Psoas muscle (tissue), 7 donors: ENCODE measurements at regions not wholly inside any gene's neighbourhood (a gene's known extent, or its start where the extent isn't known, plus 50 kb on each side); places are given as distances from the start of the nearest gene placed in this dataset.

ENCODE experiments used
- ATAC-seq, 4 donors: fragments of 200-7000 bp; cut with Tn5 transposase; one replicate each; pipeline ENCODE4 v1.9.1; 2020; ENCODE audit warnings: moderate library complexity in 3 of 4, mild to moderate bottlenecking in 2 of 4
- DNase-seq, 2 donors: peaks; one replicate each; pipeline ENCODE4 v3.0.0-alpha.2; 2020
- H3K27ac ChIP-seq: fragments of 200-600 bp; one replicate; pipeline ENCODE4 v1.8.0; 2022
- H3K27me3 ChIP-seq, 3 donors: fragments of 200-600 bp in 1 of 3; one replicate each; pipeline versions ENCODE4 v1.6.1 to v1.8.0; 2013 to 2022; ENCODE audit warnings: low read length in 2 of 3, mild to moderate bottlenecking in 2 of 3, moderate library complexity in 1 of 3; ENCODE audit not compliant: insufficient read depth in 3 of 3
- H3K36me3 ChIP-seq, 2 donors: fragments of 200-600 bp in 1 of 2; one replicate each; pipeline versions ENCODE4 v1.6.1 to v1.8.0; 2013 to 2022; ENCODE audit warnings: low read depth in 1 of 2, mild to moderate bottlenecking in 1 of 2, moderate library complexity in 1 of 2; ENCODE audit not compliant: insufficient read depth in 1 of 2
- H3K4me1 ChIP-seq: fragments of 200-600 bp; one replicate; pipeline ENCODE4 v1.8.0; 2022
- H3K4me3 ChIP-seq: fragments of 200-600 bp; one replicate; pipeline ENCODE4 v1.8.0; 2022; ENCODE audit warnings: mild to moderate bottlenecking
- H3K9me3 ChIP-seq: fragments of 200-600 bp; one replicate; pipeline ENCODE4 v1.8.0; 2022
- CTCF ChIP-seq: fragments of 200-600 bp; IDR thresholded peaks from one replicate; pipeline ENCODE4 v1.8.0; 2022; ENCODE audit warnings: antibody characterized with exemption
- WGBS, 3 donors: extraction: QIAGEN DNeasy Blood & Tissue Kit; methylation state at CpG; one replicate each; pipeline versions ENCODE4 v1.1.6 to v1.1.7; 2013; 5-methylcytosine and 5-hydroxymethylcytosine counted together
- intact Hi-C, 2 donors: fragments of 100-400 bp; cut with DNase I; formaldehyde crosslinking; loops; one replicate each; pipeline versions ENCODE4 v1.11.0 to v1.14.2; 2022
- donor health status: healthy with polysubstance abuse.
- donor health status: DM: no; HTN: no; CAD: no; lungs with moderate emphysema.
- donor health status: Bipolar disorder and iron deficiency.
- donor health status: healthy.
- donor health status: DM: yes; HTN: yes; CAD: no.
- donor health status: DM: no; HTN: no; CAD: no.
- donor health status: DM: yes; HTN: yes; CAD: no.

GRCh38 chrX:58051346-58051745 is 141.1 kb upstream of the ZXDA start:
- no peaks in the 10 kb centered on the region for H3K36me3 ChIP-seq
- no peaks in the 10 kb centered on the region for H3K9me3 ChIP-seq
- DNase-seq (no peak), ATAC-seq (no peak)
- no peak overlapping the region for H3K27ac ChIP-seq
- no peaks in the 10 kb centered on the region for H3K4me1 ChIP-seq
- no peak for TF ChIP-seq CTCF
- intact Hi-C loops, result no loop called here
- 53 to 71% (median 68%) methylated on average over 3 of the region's 3 CpGs for WGBS, 3 donors
- H3K4me3 ChIP-seq, result no peak overlapping the region
- no peaks in the 10 kb centered on the region for H3K27me3 ChIP-seq

GRCh38 chrX:58044130-58044529 is 133.9 kb upstream of the ZXDA start:
- no peak for TF ChIP-seq CTCF
- ATAC-seq (no peak), DNase-seq (no peak)
- no peaks in the 10 kb centered on the region for H3K4me1 ChIP-seq
- intact Hi-C loops, result no loop called here
- H3K27ac ChIP-seq, result no peak overlapping the region
- H3K27me3 ChIP-seq, result peaks cover 0 to 4% (median 0%) of the 10 kb centered on the region in 3 donors
- H3K9me3 ChIP-seq, result no peaks in the 10 kb centered on the region
- no peaks in the 10 kb centered on the region for H3K36me3 ChIP-seq
- H3K4me3 ChIP-seq, result no peak overlapping the region

GRCh38 chrX:58025979-58026378 is 115.7 kb upstream of the ZXDA start:
- H3K4me1 ChIP-seq, result no peaks in the 10 kb centered on the region
- ATAC-seq (peak in 1 of 4 donors; percentile 51), DNase-seq (no peak)
- TF ChIP-seq CTCF, result peak; percentile 64
- H3K36me3 ChIP-seq, result no peaks in the 10 kb centered on the region
- peaks cover 0 to 4% (median 0%) of the 10 kb centered on the region in 3 donors for H3K27me3 ChIP-seq
- intact Hi-C loops, result loop anchor here (2.0 to 10.0 kb wide), 4 partner anchors 95 to 1231 kb away; no protein-coding TSS in a partner anchor
- peaks cover 12% of the 10 kb centered on the region for H3K9me3 ChIP-seq
- H3K4me3 ChIP-seq, result no peak overlapping the region
- H3K27ac ChIP-seq, result no peak overlapping the region
- 11 to 15% (median 12%) methylated on average over 5 of the region's 5 CpGs for WGBS, 3 donors

GRCh38 chrX:57985951-57986350 is 75.7 kb upstream of the ZXDA start:
- no peak for ATAC-seq
- TF ChIP-seq CTCF, result no peak
- Histone ChIP-seq H3K9me3 (peaks cover 15% of the 10 kb centered on the region), H3K27ac (no peak overlapping the region), H3K36me3 (no peaks in the 10 kb centered on the region), H3K4me1 (no peaks in the 10 kb centered on the region), H3K4me3 (no peak overlapping the region), H3K27me3 (no peaks in the 10 kb centered on the region)
- DNase-seq, result no peak
- intact Hi-C loops, result no loop called here
- 69 to 86% (median 71%) methylated on average over 6 to 11 of the region's 11 CpGs for WGBS, 3 donors

- Histone ChIP-seq H3K27ac (no peak overlapping the region), H3K27me3 (no peaks in the 10 kb centered on the region), H3K36me3 (no peaks in the 10 kb centered on the region), H3K4me3 (no peak overlapping the region), H3K4me1 (no peaks in the 10 kb centered on the region), H3K9me3 (peaks cover 15% of the 10 kb centered on the region)
- intact Hi-C loops, result no loop called here
- no peak for DNase-seq
- no peak for TF ChIP-seq CTCF
- WGBS, 3 donors, result 67 to 94% (median 83%) methylated on average over 3 of the region's 3 CpGs
- no peak for ATAC-seq
These were observed 74.4 kb upstream of the ZXDA start for GRCh38 chrX:57984620-57985019.
